SK-N-MC (cell line): ENCODE measurements at regions not wholly inside any gene's neighbourhood (a gene's known extent, or its start where the extent isn't known, plus 50 kb on each side); places are given as distances from the start of the nearest gene placed in this dataset.

Source experiments
- EZH2 ChIP-seq: fragments of 200-600 bp; sonication (generic); IDR thresholded peaks from one replicate; pipeline ENCODE4 v1.6.1; 2017; ENCODE audit warnings: antibody characterized with exemption
- FOXP2 ChIP-seq: optimal IDR thresholded peaks from 2 replicates; pipeline ENCODE3; 2011; ENCODE audit warnings: mild to moderate bottlenecking, moderate library complexity; ENCODE audit not compliant: insufficient read depth; ENCODE audit errors: extremely low read length, control extremely low read depth
- POLR2AphosphoS5 ChIP-seq: IDR thresholded peaks from 2 replicates; pipeline ENCODE4 v1.6.1; 2012; ENCODE audit warnings: mild to moderate bottlenecking, low read depth, low read length, borderline replicate concordance

DNA sequence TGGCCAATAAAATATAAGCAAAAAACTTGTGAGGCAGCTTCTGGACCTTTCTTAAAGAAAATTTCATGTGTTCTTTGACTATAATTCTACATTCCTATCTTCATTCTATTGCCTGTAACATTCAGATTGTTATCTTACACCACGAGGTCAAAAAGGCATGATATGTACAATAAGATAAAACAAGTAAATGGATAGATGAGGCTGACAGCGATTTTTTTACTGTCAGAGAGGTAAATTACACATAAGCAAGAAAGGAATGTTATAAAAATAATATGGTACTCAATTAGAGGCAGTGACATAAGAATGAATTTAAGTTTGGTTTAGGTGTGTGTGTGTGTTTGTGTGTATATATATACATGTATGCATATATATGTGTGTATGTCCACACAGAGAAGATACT, 660.0 kb downstream of the C12orf50 start:
- TF ChIP-seq POLR2AphosphoS5 = no peak
- TF ChIP-seq EZH2 = no peak
- TF ChIP-seq FOXP2 = no peak
